ENCODE measurements at regions not wholly inside any gene's neighbourhood (a gene's known extent, or its start where the extent isn't known, plus 50 kb on each side); places are given as distances from the start of the nearest gene placed in this dataset.

- H3K4me3 Mint-ChIP-seq: no peak overlapping the region
- DNase-seq (ENCODE audit: low spot score in 2 of 2) (no peak), ATAC-seq (no peak)
- no peaks in the 10 kb centered on the region for H3K36me3 Mint-ChIP-seq
- H3K4me1 Mint-ChIP-seq: no peaks in the 10 kb centered on the region
- no peak overlapping the region for H3K27ac Mint-ChIP-seq
- H3K9me3 Mint-ChIP-seq: peaks cover 9% of the 10 kb centered on the region
These were observed 171.0 kb upstream of the RARB start for GRCh38 chr3:25257026-25257425.

DNA sequence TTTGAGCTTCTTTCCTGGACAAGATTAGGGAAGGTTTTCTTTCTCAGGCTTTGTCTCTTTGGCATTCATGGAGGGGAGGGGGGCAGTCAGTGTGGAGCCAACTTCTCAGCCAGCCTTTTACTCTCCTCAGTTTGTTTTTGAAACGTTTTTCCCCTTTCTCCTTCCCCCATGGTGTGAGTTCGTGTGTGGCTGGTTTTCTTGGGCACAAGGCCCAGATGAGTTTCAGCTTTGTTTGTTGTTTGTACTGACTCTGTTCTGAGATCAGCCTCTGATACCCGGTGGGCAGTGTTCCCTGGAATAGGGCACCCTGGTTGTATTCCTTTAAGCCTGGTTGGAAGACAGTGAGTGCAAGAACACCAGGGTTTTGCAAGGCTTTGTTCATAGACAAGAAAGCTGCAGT is 168.2 kb upstream of the RARB start:
- H3K27ac Mint-ChIP-seq: no peak overlapping the region
- H3K4me1 Mint-ChIP-seq: no peaks in the 10 kb centered on the region
- no peak for DNase-seq (ENCODE audit: low spot score in 2 of 2)
- no peak for ATAC-seq
- H3K9me3 Mint-ChIP-seq: peaks cover 15% of the 10 kb centered on the region
- no peaks in the 10 kb centered on the region for H3K36me3 Mint-ChIP-seq
- H3K4me3 Mint-ChIP-seq: no peak overlapping the region

GRCh38 chr3:25262322-25262721 is 165.7 kb upstream of the RARB start:
- Mint-ChIP-seq H3K9me3 (peaks cover 12% of the 10 kb centered on the region), H3K36me3 (no peaks in the 10 kb centered on the region), H3K27ac (no peak overlapping the region), H3K4me3 (no peak overlapping the region), H3K4me1 (no peaks in the 10 kb centered on the region)
- ATAC-seq (no peak), DNase-seq (ENCODE audit: low spot score in 2 of 2) (no peak)

DNA sequence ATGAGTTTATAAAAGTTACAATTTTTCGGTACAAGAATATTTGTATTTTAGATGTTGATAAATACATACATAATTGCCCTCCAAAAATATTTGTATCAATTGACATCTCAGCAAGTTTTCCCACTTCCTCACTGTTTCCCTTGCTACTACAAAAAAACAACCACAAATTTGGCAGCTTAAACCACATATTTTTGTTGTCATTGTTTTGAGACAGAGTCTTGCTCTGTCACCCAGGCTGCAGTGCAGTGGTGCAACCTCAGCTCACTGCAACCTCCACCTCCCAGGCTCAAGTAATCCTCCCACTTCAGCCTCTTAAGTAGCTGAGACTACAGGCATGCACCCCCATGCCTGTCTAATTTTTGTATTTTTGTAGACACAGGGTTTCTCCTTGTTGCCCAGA is 162.8 kb upstream of the RARB start:
- peaks cover 16% of the 10 kb centered on the region for H3K9me3 Mint-ChIP-seq
- H3K36me3 Mint-ChIP-seq: no peaks in the 10 kb centered on the region
- H3K27ac Mint-ChIP-seq: no peak overlapping the region
- ATAC-seq (no peak), DNase-seq (ENCODE audit: low spot score in 2 of 2) (no peak)
- no peaks in the 10 kb centered on the region for H3K4me1 Mint-ChIP-seq
- no peak overlapping the region for H3K4me3 Mint-ChIP-seq

DNA sequence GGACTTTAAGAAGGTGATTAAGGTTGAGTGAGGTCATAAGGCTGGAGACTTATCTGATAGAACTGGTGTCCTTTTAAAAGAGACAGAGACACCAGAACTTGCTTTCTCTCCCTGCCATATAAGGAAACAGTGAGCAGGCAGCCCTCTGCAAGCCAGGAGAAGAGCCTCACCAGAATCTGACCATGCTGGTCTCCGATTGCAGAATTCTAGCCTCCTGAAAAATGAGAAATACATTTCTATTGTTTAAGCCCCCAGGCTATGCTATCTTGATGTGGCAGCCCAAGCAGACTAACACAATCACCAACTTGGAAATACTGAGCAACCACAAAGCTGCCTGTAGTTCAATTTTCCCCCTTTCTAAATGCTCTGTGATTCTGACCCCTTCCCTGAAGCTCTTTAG is 161.4 kb upstream of the RARB start:
- Mint-ChIP-seq H3K36me3 (no peaks in the 10 kb centered on the region), H3K4me3 (no peak overlapping the region), H3K4me1 (no peaks in the 10 kb centered on the region), H3K9me3 (peaks cover 13% of the 10 kb centered on the region), H3K27ac (no peak overlapping the region)
- no peak for ATAC-seq
- DNase-seq (ENCODE audit: low spot score in 2 of 2): no peak

DNA sequence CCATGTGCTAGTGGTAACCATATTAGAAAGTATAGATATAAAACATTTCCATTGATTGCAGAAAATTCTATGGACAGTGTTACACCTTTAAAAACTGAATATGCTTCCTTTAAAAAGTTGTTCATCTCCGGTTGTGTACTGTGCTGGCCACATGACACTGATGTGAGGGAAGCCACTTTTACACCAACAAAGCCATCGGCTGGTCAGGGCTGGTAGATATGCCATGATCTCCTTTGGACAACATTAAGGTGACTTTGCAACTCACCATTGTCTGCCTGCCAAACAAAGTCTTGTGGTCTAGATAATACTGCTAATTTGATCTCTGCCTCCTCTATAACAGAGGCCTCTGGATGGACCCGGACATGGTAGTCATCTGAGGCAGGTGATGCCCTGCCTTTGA is 156.0 kb upstream of the RARB start:
- Mint-ChIP-seq H3K4me1 (no peaks in the 10 kb centered on the region), H3K36me3 (no peaks in the 10 kb centered on the region), H3K27ac (no peak overlapping the region), H3K9me3 (peaks cover 4% of the 10 kb centered on the region), H3K4me3 (no peak overlapping the region)
- no peak for ATAC-seq
- DNase-seq (ENCODE audit: low spot score in 2 of 2): no peak

DNA sequence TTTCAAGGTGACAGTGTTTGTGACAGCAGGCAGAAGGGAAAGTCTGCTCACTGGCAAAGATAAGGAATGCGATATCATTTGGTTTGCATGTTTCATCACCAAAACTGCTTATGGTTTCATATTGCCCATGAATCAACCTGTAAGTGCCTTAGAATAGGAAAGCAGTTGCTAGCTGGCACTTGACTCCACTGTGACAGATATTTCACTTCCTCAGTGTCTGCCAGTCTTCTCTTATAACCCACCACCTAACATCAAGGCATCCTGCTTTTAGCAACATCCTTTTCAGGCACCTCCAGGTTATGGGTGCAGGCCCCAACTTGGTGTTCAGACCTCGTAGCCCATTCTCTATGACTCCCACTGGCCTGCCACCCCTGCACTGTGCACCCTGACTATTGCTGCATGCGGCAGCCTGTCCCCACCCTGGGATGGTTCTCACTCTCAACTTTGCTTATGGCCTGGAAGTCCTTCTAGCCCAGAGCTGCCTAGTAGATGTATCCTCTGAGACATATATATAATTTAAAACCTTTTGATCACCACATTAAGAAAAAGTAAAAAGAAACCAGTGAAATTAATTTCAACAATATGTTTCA is 154.4 kb upstream of the RARB start:
- Mint-ChIP-seq H3K36me3 (no peaks in the 10 kb centered on the region), H3K27ac (no peak overlapping the region), H3K4me3 (no peak overlapping the region), H3K4me1 (no peaks in the 10 kb centered on the region), H3K9me3 (peaks cover 1% of the 10 kb centered on the region)
- DNase-seq (ENCODE audit: low spot score in 2 of 2): no peak
- ATAC-seq: no peak

GRCh38 chr3:25277503-25277902 is 150.6 kb upstream of the RARB start:
- no peak for DNase-seq (ENCODE audit: low spot score in 2 of 2)
- H3K4me1 Mint-ChIP-seq: no peaks in the 10 kb centered on the region
- no peak for ATAC-seq
- no peak overlapping the region for H3K27ac Mint-ChIP-seq
- no peak overlapping the region for H3K4me3 Mint-ChIP-seq
- H3K9me3 Mint-ChIP-seq: peaks cover 6% of the 10 kb centered on the region
- no peaks in the 10 kb centered on the region for H3K36me3 Mint-ChIP-seq

DNA sequence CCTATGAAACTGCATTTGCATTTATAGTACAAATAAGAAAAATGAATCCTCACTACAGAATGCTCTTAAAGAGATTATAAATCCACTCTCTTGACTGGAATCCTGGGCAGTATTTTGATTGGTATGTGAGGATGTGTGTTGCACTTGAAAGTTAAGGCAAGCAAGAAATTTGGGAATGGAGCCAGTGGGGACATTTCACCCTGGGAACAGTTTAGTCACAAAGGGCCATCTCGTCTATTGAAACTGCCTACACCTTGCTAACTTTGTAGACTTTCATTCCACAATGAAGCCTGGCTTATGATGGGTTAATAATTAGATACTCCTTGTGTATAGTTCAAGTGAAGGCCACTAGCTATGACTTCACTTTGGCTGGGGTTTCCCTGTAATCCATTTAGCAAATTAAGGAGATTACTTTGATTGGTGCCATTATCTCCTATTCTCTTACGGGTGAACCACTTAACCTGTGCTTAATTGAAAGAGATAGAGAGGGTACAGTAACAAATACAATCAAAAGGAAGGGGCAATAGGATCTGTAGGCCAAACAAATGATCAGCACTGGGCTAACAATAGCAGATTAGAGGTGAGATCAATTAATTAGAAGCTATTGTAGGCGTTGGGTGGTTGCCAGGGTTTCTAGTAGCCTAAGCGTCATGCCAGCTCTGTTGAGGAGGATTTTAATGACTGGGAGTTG is 146.9 kb upstream of the RARB start:
- DNase-seq (ENCODE audit: low spot score in 2 of 2) (no peak), ATAC-seq (no peak)
- peaks cover 14% of the 10 kb centered on the region for H3K9me3 Mint-ChIP-seq
- H3K4me3 Mint-ChIP-seq: no peak overlapping the region
- no peaks in the 10 kb centered on the region for H3K4me1 Mint-ChIP-seq
- H3K36me3 Mint-ChIP-seq: no peaks in the 10 kb centered on the region
- H3K27ac Mint-ChIP-seq: no peak overlapping the region

DNA sequence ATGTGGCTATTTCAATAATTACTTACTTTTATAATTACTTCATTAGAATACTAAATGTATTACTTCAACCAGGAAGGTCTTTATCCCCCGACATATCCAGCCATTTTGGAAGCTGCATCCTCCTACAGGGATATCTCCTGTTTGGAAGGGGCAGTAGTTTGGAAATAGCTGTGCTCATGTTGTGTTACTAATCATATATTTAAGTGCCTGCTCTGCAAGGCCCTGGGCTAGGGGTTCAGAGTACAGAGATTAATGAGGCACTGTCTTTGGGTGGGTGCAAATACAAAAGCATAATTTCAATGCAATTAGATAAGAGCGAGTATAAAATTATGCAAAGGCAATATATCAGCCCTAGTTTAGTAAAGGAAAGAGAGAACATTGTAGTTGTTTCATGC is 146.3 kb upstream of the RARB start:
- ATAC-seq (no peak), DNase-seq (ENCODE audit: low spot score in 2 of 2) (no peak)
- no peak overlapping the region for H3K27ac Mint-ChIP-seq
- H3K4me1 Mint-ChIP-seq: no peaks in the 10 kb centered on the region
- peaks cover 16% of the 10 kb centered on the region for H3K9me3 Mint-ChIP-seq
- no peak overlapping the region for H3K4me3 Mint-ChIP-seq
- no peaks in the 10 kb centered on the region for H3K36me3 Mint-ChIP-seq

GRCh38 chr3:25283613-25284012 is 144.4 kb upstream of the RARB start:
- Mint-ChIP-seq H3K9me3 (peaks cover 16% of the 10 kb centered on the region), H3K4me3 (no peak overlapping the region), H3K27ac (no peak overlapping the region), H3K4me1 (no peaks in the 10 kb centered on the region), H3K36me3 (no peaks in the 10 kb centered on the region)
- ATAC-seq: no peak
- no peak for DNase-seq (ENCODE audit: low spot score in 2 of 2)

DNA sequence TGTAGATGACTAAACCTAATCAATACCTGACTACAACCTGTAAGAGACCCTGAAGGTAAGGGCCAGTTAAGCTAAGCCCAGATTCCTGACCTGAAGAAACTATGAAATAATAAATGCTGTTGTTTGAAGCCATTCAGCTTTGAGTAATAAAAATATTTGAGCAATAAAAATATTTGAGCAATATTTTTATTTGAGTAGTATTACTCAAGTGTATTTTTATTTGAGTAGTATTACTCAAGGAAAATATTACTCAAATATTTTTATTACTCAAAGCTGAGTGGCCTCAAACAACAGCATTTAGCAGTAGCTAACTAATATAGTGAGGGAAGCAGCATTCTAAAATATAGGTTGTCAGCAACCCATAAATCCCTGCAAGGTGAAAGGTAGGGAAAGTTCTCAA is 143.8 kb upstream of the RARB start:
- Mint-ChIP-seq H3K4me1 (no peaks in the 10 kb centered on the region), H3K4me3 (no peak overlapping the region), H3K9me3 (peaks cover 15% of the 10 kb centered on the region), H3K27ac (no peak overlapping the region), H3K36me3 (no peaks in the 10 kb centered on the region)
- DNase-seq (ENCODE audit: low spot score in 2 of 2) (no peak), ATAC-seq (no peak)

DNA sequence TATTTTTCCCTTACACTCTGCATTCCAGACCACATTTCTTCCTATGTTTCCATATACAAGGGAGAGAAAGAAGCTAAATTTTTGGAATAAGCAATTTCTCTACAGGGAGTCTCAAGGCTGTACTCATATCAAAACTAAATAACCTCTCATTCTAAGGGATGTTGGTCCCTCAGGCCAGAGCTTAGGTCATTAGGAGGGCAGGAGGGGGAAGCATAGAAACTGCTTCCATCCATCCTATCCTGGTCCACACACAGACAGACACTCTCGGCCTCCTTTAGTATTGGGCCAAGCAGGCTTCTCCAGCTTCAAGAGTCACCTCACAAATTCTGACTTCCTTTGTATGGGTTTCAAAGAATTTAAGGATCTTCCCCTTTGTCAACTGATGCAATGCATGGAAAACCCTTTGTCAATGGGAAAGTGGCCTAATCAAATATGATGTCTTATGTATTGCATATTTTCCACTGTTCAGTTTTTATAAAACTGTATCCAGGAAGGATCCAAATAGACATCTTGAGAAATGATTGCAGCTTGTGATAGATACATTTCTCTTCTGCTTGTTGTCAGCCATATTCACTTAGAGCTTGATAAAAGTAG is 140.7 kb upstream of the RARB start:
- no peaks in the 10 kb centered on the region for H3K36me3 Mint-ChIP-seq
- peaks cover 15% of the 10 kb centered on the region for H3K9me3 Mint-ChIP-seq
- no peak overlapping the region for H3K4me3 Mint-ChIP-seq
- H3K27ac Mint-ChIP-seq: no peak overlapping the region
- H3K4me1 Mint-ChIP-seq: no peaks in the 10 kb centered on the region
- no peak for ATAC-seq
- no peak for DNase-seq (ENCODE audit: low spot score in 2 of 2)

- ATAC-seq (no peak), DNase-seq (ENCODE audit: low spot score in 2 of 2) (no peak)
- no peak overlapping the region for H3K4me3 Mint-ChIP-seq
- no peaks in the 10 kb centered on the region for H3K36me3 Mint-ChIP-seq
- no peak overlapping the region for H3K27ac Mint-ChIP-seq
- H3K4me1 Mint-ChIP-seq: no peaks in the 10 kb centered on the region
- H3K9me3 Mint-ChIP-seq: peaks cover 15% of the 10 kb centered on the region
These were observed 139.7 kb upstream of the RARB start for GRCh38 chr3:25288413-25288812.

- no peak overlapping the region for H3K27ac Mint-ChIP-seq
- no peak overlapping the region for H3K4me3 Mint-ChIP-seq
- H3K4me1 Mint-ChIP-seq: no peaks in the 10 kb centered on the region
- H3K9me3 Mint-ChIP-seq: peaks cover 12% of the 10 kb centered on the region
- no peak for DNase-seq (ENCODE audit: low spot score in 2 of 2)
- no peak for ATAC-seq
- no peaks in the 10 kb centered on the region for H3K36me3 Mint-ChIP-seq
These were observed 138.9 kb upstream of the RARB start for GRCh38 chr3:25289156-25289555.

GRCh38 chr3:25289663-25290062 is 138.4 kb upstream of the RARB start:
- Mint-ChIP-seq H3K4me1 (no peaks in the 10 kb centered on the region), H3K4me3 (no peak overlapping the region), H3K27ac (no peak overlapping the region), H3K9me3 (peaks cover 12% of the 10 kb centered on the region), H3K36me3 (no peaks in the 10 kb centered on the region)
- no peak for ATAC-seq
- DNase-seq (ENCODE audit: low spot score in 2 of 2): no peak

All from stimulated activated effector memory CD8-positive, alpha-beta T cell treated with anti-CD3 and anti-CD28 coated beads, Interleukin-12 subunit alpha, Interleukin-12 subunit beta, amount 100 ng/mL, for 72 hours (primary cell).